ENCODE measurements at regions not wholly inside any gene's neighbourhood (a gene's known extent, or its start where the extent isn't known, plus 50 kb on each side); places are given as distances from the start of the nearest gene placed in this dataset.

- H3K14ac ChIP-seq (ENCODE audit: low read length), result no peak overlapping the region
- H3K18ac ChIP-seq (ENCODE audit: low read length), result no peak overlapping the region
- H4K8ac ChIP-seq (ENCODE audit: low read depth, low read length), result no peak overlapping the region
- no peak overlapping the region for H2BK5ac ChIP-seq (ENCODE audit: low read depth, low read length, poor library complexity)
- no peaks in the 10 kb centered on the region for H3K27me3 ChIP-seq (ENCODE audit: insufficient read depth, low read length)
- no peaks in the 10 kb centered on the region for H3K79me2 ChIP-seq (ENCODE audit: control insufficient read depth, insufficient read depth, low read length, poor library complexity)
- no peak for DNase-seq
- H2AFZ ChIP-seq (ENCODE audit: insufficient read depth, low read length, poor library complexity), result no peak overlapping the region
- no peak overlapping the region for H4K91ac ChIP-seq (ENCODE audit: low read depth, low read length)
- H3K4ac ChIP-seq (ENCODE audit: low read depth, low read length), result no peak overlapping the region
- no peak overlapping the region for H2BK12ac ChIP-seq (ENCODE audit: low read length)
- no peaks in the 10 kb centered on the region for H3K4me1 ChIP-seq (ENCODE audit: control insufficient read depth in 1 of 2, insufficient read depth in 2 of 2, low read length in 2 of 2)
- no peak overlapping the region for H4K12ac ChIP-seq (ENCODE audit: low read depth, low read length)
- no peak overlapping the region for H2AK5ac ChIP-seq (ENCODE audit: low read length)
- no peaks in the 10 kb centered on the region for H3K36me3 ChIP-seq (ENCODE audit: control insufficient read depth in 1 of 2, insufficient read depth in 2 of 2, low read length in 2 of 2)
- no peak overlapping the region for H3K27ac ChIP-seq (ENCODE audit: low read depth, low read length)
- no peak overlapping the region for H3K4me3 ChIP-seq (ENCODE audit: low read depth, low read length)
- no peak overlapping the region for H3K23ac ChIP-seq (ENCODE audit: low read length)
- H3K79me1 ChIP-seq (ENCODE audit: low read length), result no peaks in the 10 kb centered on the region
- no peak overlapping the region for H2BK120ac ChIP-seq (ENCODE audit: insufficient read depth, low read length, poor library complexity)
- H3K4me2 ChIP-seq (ENCODE audit: low read length), result no peak overlapping the region
- H3K9me3 ChIP-seq (ENCODE audit: insufficient read depth, low read depth, low read length), result no peaks in the 10 kb centered on the region
- no CpG with 5 or more reads among the region's 1 CpG for WGBS (ENCODE audit: extremely low coverage, insufficient coverage, insufficient read length)
- H3K9ac ChIP-seq (ENCODE audit: low read length), result no peak overlapping the region
Observed at GRCh38 chr3:78517965-78518364, 1249.8 kb downstream of the ROBO1 start.

DNA sequence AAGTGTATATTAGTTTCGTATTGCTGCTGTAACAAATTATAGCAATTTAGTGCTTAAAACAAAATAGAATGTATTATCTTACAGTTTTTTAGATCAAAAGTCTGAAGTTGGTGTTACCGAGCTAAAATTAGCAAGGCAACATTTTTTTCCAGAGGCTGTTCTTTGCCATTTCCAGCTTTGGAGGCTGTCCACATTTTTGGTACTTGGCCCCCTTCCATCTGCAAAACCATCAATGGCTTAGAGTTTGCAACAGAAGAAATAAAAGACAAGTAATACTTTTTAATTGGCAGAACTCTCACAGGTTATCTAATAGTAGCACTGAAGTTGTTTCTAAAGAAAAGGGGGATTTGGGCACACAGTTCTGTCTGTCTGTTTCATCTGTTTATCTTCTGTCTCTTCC is 1248.5 kb downstream of the ROBO1 start:
- H3K27ac ChIP-seq (ENCODE audit: low read depth, low read length), result no peak overlapping the region
- no peak overlapping the region for H3K4me2 ChIP-seq (ENCODE audit: low read length)
- no peaks in the 10 kb centered on the region for H3K79me2 ChIP-seq (ENCODE audit: control insufficient read depth, insufficient read depth, low read length, poor library complexity)
- no peak overlapping the region for H3K14ac ChIP-seq (ENCODE audit: low read length)
- H3K36me3 ChIP-seq (ENCODE audit: control insufficient read depth in 1 of 2, insufficient read depth in 2 of 2, low read length in 2 of 2), result no peaks in the 10 kb centered on the region
- H3K9me3 ChIP-seq (ENCODE audit: insufficient read depth, low read depth, low read length), result no peaks in the 10 kb centered on the region
- no peak overlapping the region for H3K9ac ChIP-seq (ENCODE audit: low read length)
- no peak overlapping the region for H2BK5ac ChIP-seq (ENCODE audit: low read depth, low read length, poor library complexity)
- no CpG with 5 or more reads among the region's 2 CpGs for WGBS (ENCODE audit: extremely low coverage, insufficient coverage, insufficient read length)
- H3K23ac ChIP-seq (ENCODE audit: low read length), result no peak overlapping the region
- no peaks in the 10 kb centered on the region for H3K79me1 ChIP-seq (ENCODE audit: low read length)
- H4K12ac ChIP-seq (ENCODE audit: low read depth, low read length), result no peak overlapping the region
- no peak overlapping the region for H4K91ac ChIP-seq (ENCODE audit: low read depth, low read length)
- H2AFZ ChIP-seq (ENCODE audit: insufficient read depth, low read length, poor library complexity), result no peak overlapping the region
- H2BK12ac ChIP-seq (ENCODE audit: low read length), result no peak overlapping the region
- H3K18ac ChIP-seq (ENCODE audit: low read length), result no peak overlapping the region
- no peaks in the 10 kb centered on the region for H3K27me3 ChIP-seq (ENCODE audit: insufficient read depth, low read length)
- DNase-seq, result no peak
- H2BK120ac ChIP-seq (ENCODE audit: insufficient read depth, low read length, poor library complexity), result no peak overlapping the region
- H3K4me3 ChIP-seq (ENCODE audit: low read depth, low read length), result no peak overlapping the region
- H3K4ac ChIP-seq (ENCODE audit: low read depth, low read length), result no peak overlapping the region
- no peak overlapping the region for H4K8ac ChIP-seq (ENCODE audit: low read depth, low read length)
- H3K4me1 ChIP-seq (ENCODE audit: control insufficient read depth in 1 of 2, insufficient read depth in 2 of 2, low read length in 2 of 2), result no peaks in the 10 kb centered on the region
- no peak overlapping the region for H2AK5ac ChIP-seq (ENCODE audit: low read length)

GRCh38 chr3:78529601-78530000 is 1238.2 kb downstream of the ROBO1 start:
- no peak overlapping the region for H2AFZ ChIP-seq (ENCODE audit: insufficient read depth, low read length, poor library complexity)
- peak in 1 of 2 donors; percentile 5 for DNase-seq
- no peak overlapping the region for H3K18ac ChIP-seq (ENCODE audit: low read length)
- H3K14ac ChIP-seq (ENCODE audit: low read length), result no peak overlapping the region
- H3K27ac ChIP-seq (ENCODE audit: low read depth, low read length), result no peak overlapping the region
- no peaks in the 10 kb centered on the region for H3K27me3 ChIP-seq (ENCODE audit: insufficient read depth, low read length)
- no peak overlapping the region for H2BK12ac ChIP-seq (ENCODE audit: low read length)
- H3K4me1 ChIP-seq (ENCODE audit: control insufficient read depth in 1 of 2, insufficient read depth in 2 of 2, low read length in 2 of 2), result no peaks in the 10 kb centered on the region
- no peak overlapping the region for H3K23ac ChIP-seq (ENCODE audit: low read length)
- no peak overlapping the region for H4K91ac ChIP-seq (ENCODE audit: low read depth, low read length)
- WGBS (ENCODE audit: extremely low coverage, insufficient coverage, insufficient read length), result no CpG with 5 or more reads among the region's 3 CpGs
- H3K4ac ChIP-seq (ENCODE audit: low read depth, low read length), result no peak overlapping the region
- no peaks in the 10 kb centered on the region for H3K9me3 ChIP-seq (ENCODE audit: insufficient read depth, low read depth, low read length)
- no peak overlapping the region for H2AK5ac ChIP-seq (ENCODE audit: low read length)
- no peaks in the 10 kb centered on the region for H3K79me1 ChIP-seq (ENCODE audit: low read length)
- H3K36me3 ChIP-seq (ENCODE audit: control insufficient read depth in 1 of 2, insufficient read depth in 2 of 2, low read length in 2 of 2), result no peaks in the 10 kb centered on the region
- no peak overlapping the region for H2BK5ac ChIP-seq (ENCODE audit: low read depth, low read length, poor library complexity)
- no peak overlapping the region for H4K12ac ChIP-seq (ENCODE audit: low read depth, low read length)
- no peaks in the 10 kb centered on the region for H3K79me2 ChIP-seq (ENCODE audit: control insufficient read depth, insufficient read depth, low read length, poor library complexity)
- H3K4me3 ChIP-seq (ENCODE audit: low read depth, low read length), result no peak overlapping the region
- H4K8ac ChIP-seq (ENCODE audit: low read depth, low read length), result no peak overlapping the region
- no peak overlapping the region for H2BK120ac ChIP-seq (ENCODE audit: insufficient read depth, low read length, poor library complexity)
- H3K9ac ChIP-seq (ENCODE audit: low read length), result no peak overlapping the region
- H3K4me2 ChIP-seq (ENCODE audit: low read length), result no peak overlapping the region

DNA sequence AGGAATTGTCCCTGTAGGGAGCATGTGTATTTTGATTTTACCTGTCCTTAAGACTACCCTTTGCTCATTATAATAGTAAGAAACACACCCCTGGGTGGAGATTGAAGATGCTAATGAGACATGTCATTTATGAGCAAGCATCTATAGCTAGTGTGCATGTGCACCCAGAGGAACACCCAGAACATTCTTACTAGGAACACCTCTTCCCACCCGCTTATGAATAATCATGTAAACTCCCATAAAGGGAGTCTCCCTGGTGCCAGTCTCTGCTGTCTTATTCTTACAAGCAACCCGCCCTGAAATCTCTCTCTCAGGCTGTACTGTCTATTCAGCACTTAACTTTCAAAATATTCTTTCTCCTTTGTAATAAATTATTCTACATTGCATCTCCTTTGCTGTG is 1227.3 kb downstream of the ROBO1 start:
- DNase-seq, result no peak
- no peak overlapping the region for H3K14ac ChIP-seq (ENCODE audit: low read length)
- H3K23ac ChIP-seq (ENCODE audit: low read length), result no peak overlapping the region
- no peaks in the 10 kb centered on the region for H3K36me3 ChIP-seq (ENCODE audit: control insufficient read depth in 1 of 2, insufficient read depth in 2 of 2, low read length in 2 of 2)
- no peak overlapping the region for H3K4me2 ChIP-seq (ENCODE audit: low read length)
- no peaks in the 10 kb centered on the region for H3K9me3 ChIP-seq (ENCODE audit: insufficient read depth, low read depth, low read length)
- no peak overlapping the region for H3K4me3 ChIP-seq (ENCODE audit: low read depth, low read length)
- H3K79me2 ChIP-seq (ENCODE audit: control insufficient read depth, insufficient read depth, low read length, poor library complexity), result no peaks in the 10 kb centered on the region
- H2BK120ac ChIP-seq (ENCODE audit: insufficient read depth, low read length, poor library complexity), result no peak overlapping the region
- H3K27ac ChIP-seq (ENCODE audit: low read depth, low read length), result no peak overlapping the region
- H3K4ac ChIP-seq (ENCODE audit: low read depth, low read length), result no peak overlapping the region
- H3K27me3 ChIP-seq (ENCODE audit: insufficient read depth, low read length), result no peaks in the 10 kb centered on the region
- no peak overlapping the region for H3K9ac ChIP-seq (ENCODE audit: low read length)
- H4K12ac ChIP-seq (ENCODE audit: low read depth, low read length), result no peak overlapping the region
- no peak overlapping the region for H2AFZ ChIP-seq (ENCODE audit: insufficient read depth, low read length, poor library complexity)
- no peak overlapping the region for H2BK5ac ChIP-seq (ENCODE audit: low read depth, low read length, poor library complexity)
- H4K8ac ChIP-seq (ENCODE audit: low read depth, low read length), result no peak overlapping the region
- H3K18ac ChIP-seq (ENCODE audit: low read length), result no peak overlapping the region
- no CpG with 5 or more reads among the region's 2 CpGs for WGBS (ENCODE audit: extremely low coverage, insufficient coverage, insufficient read length)
- H3K4me1 ChIP-seq (ENCODE audit: control insufficient read depth in 1 of 2, insufficient read depth in 2 of 2, low read length in 2 of 2), result no peaks in the 10 kb centered on the region
- no peak overlapping the region for H2BK12ac ChIP-seq (ENCODE audit: low read length)
- H4K91ac ChIP-seq (ENCODE audit: low read depth, low read length), result no peak overlapping the region
- no peak overlapping the region for H2AK5ac ChIP-seq (ENCODE audit: low read length)
- H3K79me1 ChIP-seq (ENCODE audit: low read length), result no peaks in the 10 kb centered on the region
